ENCODE measurements at regions not wholly inside any gene's neighbourhood (a gene's known extent, or its start where the extent isn't known, plus 50 kb on each side); places are given as distances from the start of the nearest gene placed in this dataset.

DNA sequence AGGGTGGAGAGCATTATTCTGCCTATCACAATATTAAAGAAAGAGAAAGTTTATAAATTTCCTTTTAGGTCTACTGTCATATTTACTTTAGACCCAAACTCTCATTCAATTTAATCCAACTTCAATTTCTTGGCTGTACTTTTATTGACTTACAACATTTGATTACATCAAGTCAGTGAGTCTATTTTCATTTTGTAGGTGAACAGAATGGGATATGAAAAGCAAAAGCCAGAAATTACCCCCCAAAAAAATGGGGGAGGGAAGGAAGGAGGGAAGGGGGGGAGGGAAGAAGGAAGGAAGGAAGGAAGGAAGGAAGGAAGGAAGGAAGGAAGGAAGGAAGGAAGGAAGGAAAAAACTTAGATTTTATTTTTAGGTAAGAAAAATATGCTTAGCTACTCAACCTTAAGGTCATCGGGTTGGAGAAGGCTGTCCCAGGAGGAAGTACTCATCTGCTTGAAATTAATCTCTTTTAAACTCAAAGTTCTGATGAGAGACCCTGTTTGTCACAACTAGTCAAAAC lies 320.1 kb upstream of the ATP11B start:
- H3K4me3 ChIP-seq (replicated peaks; ENCODE audit: low read depth, low read length) = no peak overlapping the region
- DNase-seq (ENCODE audit: extremely low read depth, insufficient read length) = no peak
- TF ChIP-seq, protein P1, sequence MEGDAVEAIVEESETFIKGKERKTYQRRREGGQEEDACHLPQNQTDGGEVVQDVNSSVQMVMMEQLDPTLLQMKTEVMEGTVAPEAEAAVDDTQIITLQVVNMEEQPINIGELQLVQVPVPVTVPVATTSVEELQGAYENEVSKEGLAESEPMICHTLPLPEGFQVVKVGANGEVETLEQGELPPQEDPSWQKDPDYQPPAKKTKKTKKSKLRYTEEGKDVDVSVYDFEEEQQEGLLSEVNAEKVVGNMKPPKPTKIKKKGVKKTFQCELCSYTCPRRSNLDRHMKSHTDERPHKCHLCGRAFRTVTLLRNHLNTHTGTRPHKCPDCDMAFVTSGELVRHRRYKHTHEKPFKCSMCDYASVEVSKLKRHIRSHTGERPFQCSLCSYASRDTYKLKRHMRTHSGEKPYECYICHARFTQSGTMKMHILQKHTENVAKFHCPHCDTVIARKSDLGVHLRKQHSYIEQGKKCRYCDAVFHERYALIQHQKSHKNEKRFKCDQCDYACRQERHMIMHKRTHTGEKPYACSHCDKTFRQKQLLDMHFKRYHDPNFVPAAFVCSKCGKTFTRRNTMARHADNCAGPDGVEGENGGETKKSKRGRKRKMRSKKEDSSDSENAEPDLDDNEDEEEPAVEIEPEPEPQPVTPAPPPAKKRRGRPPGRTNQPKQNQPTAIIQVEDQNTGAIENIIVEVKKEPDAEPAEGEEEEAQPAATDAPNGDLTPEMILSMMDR (IDR thresholded peaks at IDR 0.05; ENCODE audit: insufficient read depth, low read length, poor library complexity, severe bottlenecking) = no peak
- H3K27me3 ChIP-seq (replicated peaks; ENCODE audit: control insufficient read depth, insufficient read depth, low read length) = no peaks in the 10 kb centered on the region
- H3K36me3 ChIP-seq (ENCODE audit: control insufficient read depth, insufficient read depth, low read length) = no peaks in the 10 kb centered on the region

- TF ChIP-seq, protein P1 (IDR thresholded peaks at IDR 0.05; ENCODE audit: insufficient read depth, low read length, poor library complexity, severe bottlenecking) = no peak
- DNase-seq (ENCODE audit: extremely low read depth, insufficient read length) = no peak
- Histone ChIP-seq H3K36me3 (ENCODE audit: control insufficient read depth, insufficient read depth, low read length) (no peaks in the 10 kb centered on the region), H3K27me3 (replicated peaks; ENCODE audit: control insufficient read depth, insufficient read depth, low read length) (no peaks in the 10 kb centered on the region), H3K4me3 (replicated peaks; ENCODE audit: low read depth, low read length) (no peak overlapping the region)
Observed at GRCh38 chr3:182478369-182478768, 314.9 kb upstream of the ATP11B start.

DNA sequence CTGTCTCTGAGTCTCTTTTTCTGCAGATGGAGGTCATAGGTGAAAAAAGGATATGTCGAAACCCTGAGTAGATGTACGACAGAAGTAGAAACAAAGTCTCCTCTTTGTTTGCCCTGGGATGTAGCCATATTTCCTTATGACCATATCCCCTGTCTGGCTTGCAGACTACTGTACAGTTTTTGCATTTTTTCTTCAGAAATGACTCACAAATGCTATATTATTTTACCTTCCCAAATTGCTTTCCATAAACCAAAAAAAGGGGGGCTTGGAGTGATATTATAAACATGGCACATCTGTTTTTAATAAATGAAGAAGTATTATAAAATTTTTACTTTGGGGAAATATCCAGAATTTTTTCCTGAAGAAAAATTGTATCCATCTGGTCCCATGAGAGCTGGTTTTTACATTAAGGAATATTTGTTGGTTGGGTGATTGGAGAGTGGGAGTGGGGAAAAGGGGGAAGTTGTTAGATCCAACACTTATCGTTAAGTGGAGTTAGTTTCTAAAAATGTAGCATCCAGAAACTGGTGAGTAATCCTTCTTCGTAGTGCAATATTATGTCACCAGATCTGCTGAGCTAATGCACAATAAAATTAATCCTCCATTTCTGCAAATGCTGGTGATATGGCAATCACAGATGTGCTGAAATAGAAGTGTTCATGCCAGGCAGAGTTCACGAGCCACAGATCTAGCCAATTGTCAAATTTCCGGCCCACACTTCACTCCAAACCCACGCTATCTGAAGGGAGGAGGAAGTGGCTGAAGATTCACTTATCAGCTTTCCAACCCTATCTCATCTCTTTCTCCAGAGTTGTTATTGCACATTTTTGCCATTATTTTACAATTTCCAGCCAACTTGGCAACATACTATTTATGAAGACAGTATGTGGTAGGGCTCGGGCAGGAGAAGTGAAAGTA lies 313.6 kb upstream of the ATP11B start:
- Histone ChIP-seq H3K4me3 (replicated peaks; ENCODE audit: low read depth, low read length) (no peak overlapping the region), H3K36me3 (ENCODE audit: control insufficient read depth, insufficient read depth, low read length) (no peaks in the 10 kb centered on the region), H3K27me3 (replicated peaks; ENCODE audit: control insufficient read depth, insufficient read depth, low read length) (no peaks in the 10 kb centered on the region)
- TF ChIP-seq, protein P1 (IDR thresholded peaks at IDR 0.05; ENCODE audit: insufficient read depth, low read length, poor library complexity, severe bottlenecking) = no peak
- DNase-seq (ENCODE audit: extremely low read depth, insufficient read length) = no peak

DNA sequence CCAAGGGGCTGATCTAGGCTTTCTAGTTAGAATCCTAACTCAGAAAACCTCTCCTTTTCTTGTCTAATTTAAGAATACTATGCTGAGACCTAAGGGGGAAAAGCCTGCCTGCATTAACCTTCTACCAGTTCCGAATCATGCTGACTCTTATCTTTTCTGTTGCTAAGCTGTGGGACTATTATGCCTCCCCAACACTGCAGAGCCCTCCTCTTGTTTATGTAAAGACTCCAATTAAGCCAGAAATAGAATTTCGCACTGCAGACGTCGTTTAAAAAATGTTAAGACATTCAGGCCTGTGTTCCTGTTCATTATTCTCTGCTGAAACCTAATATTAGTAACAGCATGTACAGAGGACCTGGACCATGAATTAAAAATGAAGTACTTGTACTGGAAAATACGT lies 310.6 kb upstream of the ATP11B start:
- Histone ChIP-seq H3K4me3 (replicated peaks; ENCODE audit: low read depth, low read length) (no peak overlapping the region), H3K27me3 (replicated peaks; ENCODE audit: control insufficient read depth, insufficient read depth, low read length) (no peaks in the 10 kb centered on the region; the same call in 1 of the 2 replicates), H3K36me3 (ENCODE audit: control insufficient read depth, insufficient read depth, low read length) (no peaks in the 10 kb centered on the region)
- no peak for DNase-seq (ENCODE audit: extremely low read depth, insufficient read length)
- TF ChIP-seq, protein P1 (IDR thresholded peaks at IDR 0.05; ENCODE audit: insufficient read depth, low read length, poor library complexity, severe bottlenecking) = no peak

DNA sequence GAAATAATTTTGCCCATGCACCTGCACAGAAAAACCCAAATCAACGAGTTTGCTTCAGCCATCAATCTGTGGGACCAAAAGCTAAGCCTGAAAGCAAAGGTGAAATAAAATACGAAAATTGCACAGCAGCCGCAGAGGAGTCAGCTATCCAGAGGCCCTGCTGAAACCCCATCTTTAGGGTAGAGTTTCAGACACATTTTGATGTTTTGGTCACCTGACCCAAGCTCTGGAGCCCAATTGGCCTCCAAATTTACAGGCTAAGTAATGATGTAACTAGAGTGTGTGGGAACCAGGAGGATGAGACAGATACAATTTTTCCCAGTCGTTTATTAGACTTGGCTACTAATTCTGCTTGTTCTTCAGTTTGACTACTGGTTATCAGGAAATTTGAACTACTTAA lies 308.6 kb upstream of the ATP11B start:
- H3K4me3 ChIP-seq (replicated peaks; ENCODE audit: low read depth, low read length) = no peak overlapping the region
- H3K36me3 ChIP-seq (ENCODE audit: control insufficient read depth, insufficient read depth, low read length) = no peaks in the 10 kb centered on the region
- DNase-seq (ENCODE audit: extremely low read depth, insufficient read length) = no peak
- TF ChIP-seq, protein P1 (IDR thresholded peaks at IDR 0.05; ENCODE audit: insufficient read depth, low read length, poor library complexity, severe bottlenecking) = no peak
- H3K27me3 ChIP-seq (replicated peaks; ENCODE audit: control insufficient read depth, insufficient read depth, low read length) = no peaks in the 10 kb centered on the region; the same call in 1 of the 2 replicates
